ENCODE measurements at regions not wholly inside any gene's neighbourhood (a gene's known extent, or its start where the extent isn't known, plus 50 kb on each side); places are given as distances from the start of the nearest gene placed in this dataset.

DNA sequence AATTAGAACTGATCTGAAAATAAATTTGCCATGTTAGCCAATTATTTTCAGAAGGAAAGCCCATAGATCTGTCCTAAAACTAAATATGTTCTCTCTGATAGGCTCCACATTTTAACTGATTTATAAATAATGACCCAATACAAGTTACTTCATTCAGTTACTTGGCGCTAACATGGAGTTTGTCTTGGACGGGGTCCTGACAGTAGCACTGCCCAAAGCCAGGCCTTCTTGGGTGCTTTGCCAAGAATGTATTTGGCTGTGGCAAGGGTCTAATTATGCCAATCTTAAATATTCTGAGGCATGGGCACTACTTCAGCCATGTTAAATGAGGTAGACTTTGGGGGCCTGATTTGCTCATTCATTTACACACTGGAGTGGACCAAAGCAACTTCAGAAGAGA lies 135.0 kb upstream of the PKDCC start:
- no peak overlapping the region for H3K27ac ChIP-seq (ENCODE audit: insufficient read depth, low read length, poor library complexity, severe bottlenecking)
- no peaks in the 10 kb centered on the region for H3K27me3 ChIP-seq (replicated peaks; ENCODE audit: control insufficient read depth, insufficient read depth, low read length, poor library complexity, severe bottlenecking)
- H3K9me3 ChIP-seq (ENCODE audit: control insufficient read depth, low read length) = no peaks in the 10 kb centered on the region
- H3K36me3 ChIP-seq (ENCODE audit: control insufficient read depth, insufficient read depth, low read length) = no peaks in the 10 kb centered on the region
- no peaks in the 10 kb centered on the region for H3K4me1 ChIP-seq (ENCODE audit: control insufficient read depth, insufficient read depth, low read length, poor library complexity, severe bottlenecking)
- no peak overlapping the region for H3K4me3 ChIP-seq (ENCODE audit: insufficient read depth, low read depth, low read length, poor library complexity, severe bottlenecking)
- no peak for DNase-seq

DNA sequence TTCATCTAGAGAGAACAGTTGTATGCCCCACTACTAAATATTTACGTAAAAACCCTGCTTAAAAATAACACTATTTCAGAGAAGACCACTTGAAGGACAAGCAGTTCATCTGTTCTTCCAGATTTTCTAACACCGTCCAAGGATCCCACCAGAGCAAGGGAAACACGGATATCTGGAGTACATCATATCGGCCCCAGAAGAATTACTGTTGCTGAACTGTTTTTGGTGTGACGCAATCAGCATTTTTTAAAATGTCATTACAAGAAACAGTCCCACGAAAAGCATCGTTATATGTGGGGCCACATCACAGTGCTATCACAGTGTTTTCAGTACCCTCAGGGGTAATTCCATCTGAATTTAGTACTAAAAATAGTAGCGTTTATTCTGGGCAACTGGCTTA lies 134.5 kb upstream of the PKDCC start:
- Histone ChIP-seq H3K4me1 (ENCODE audit: control insufficient read depth, insufficient read depth, low read length, poor library complexity, severe bottlenecking) (no peaks in the 10 kb centered on the region), H3K27me3 (replicated peaks; ENCODE audit: control insufficient read depth, insufficient read depth, low read length, poor library complexity, severe bottlenecking) (no peaks in the 10 kb centered on the region), H3K9me3 (ENCODE audit: control insufficient read depth, low read length) (no peaks in the 10 kb centered on the region), H3K4me3 (ENCODE audit: insufficient read depth, low read depth, low read length, poor library complexity, severe bottlenecking) (no peak overlapping the region), H3K27ac (ENCODE audit: insufficient read depth, low read length, poor library complexity, severe bottlenecking) (no peak overlapping the region), H3K36me3 (ENCODE audit: control insufficient read depth, insufficient read depth, low read length) (no peaks in the 10 kb centered on the region)
- DNase-seq = no peak

GRCh38 chr2:41913921-41914609 lies 133.8 kb upstream of the PKDCC start:
- Histone ChIP-seq H3K27ac (ENCODE audit: insufficient read depth, low read length, poor library complexity, severe bottlenecking) (no peak overlapping the region), H3K9me3 (ENCODE audit: control insufficient read depth, low read length) (no peaks in the 10 kb centered on the region), H3K4me1 (ENCODE audit: control insufficient read depth, insufficient read depth, low read length, poor library complexity, severe bottlenecking) (no peaks in the 10 kb centered on the region), H3K4me3 (ENCODE audit: insufficient read depth, low read depth, low read length, poor library complexity, severe bottlenecking) (no peak overlapping the region), H3K27me3 (replicated peaks; ENCODE audit: control insufficient read depth, insufficient read depth, low read length, poor library complexity, severe bottlenecking) (no peaks in the 10 kb centered on the region), H3K36me3 (ENCODE audit: control insufficient read depth, insufficient read depth, low read length) (no peaks in the 10 kb centered on the region)
- no peak for DNase-seq

DNA sequence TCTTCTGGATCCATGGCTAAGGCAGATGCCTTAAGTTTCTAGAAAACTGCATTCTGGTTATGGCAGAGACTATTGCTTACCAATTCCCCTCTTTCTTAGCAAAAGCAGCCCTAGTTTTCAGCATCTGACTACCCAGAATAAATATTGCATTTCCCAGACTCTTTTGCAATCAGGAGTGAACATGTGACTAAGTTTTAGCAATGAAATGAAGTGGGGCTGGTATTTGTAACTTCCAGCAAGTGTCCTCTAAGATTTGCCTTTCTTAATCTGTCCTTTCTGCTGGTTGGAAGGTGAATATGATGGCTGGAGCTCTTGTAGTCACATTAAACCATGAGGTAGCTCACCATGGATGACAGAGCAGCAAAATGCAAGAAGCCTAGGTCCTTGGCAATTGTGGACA lies 132.9 kb upstream of the PKDCC start:
- Histone ChIP-seq H3K27me3 (replicated peaks; ENCODE audit: control insufficient read depth, insufficient read depth, low read length, poor library complexity, severe bottlenecking) (no peaks in the 10 kb centered on the region), H3K4me3 (ENCODE audit: insufficient read depth, low read depth, low read length, poor library complexity, severe bottlenecking) (no peak overlapping the region), H3K36me3 (ENCODE audit: control insufficient read depth, insufficient read depth, low read length) (no peaks in the 10 kb centered on the region), H3K9me3 (ENCODE audit: control insufficient read depth, low read length) (no peaks in the 10 kb centered on the region), H3K4me1 (ENCODE audit: control insufficient read depth, insufficient read depth, low read length, poor library complexity, severe bottlenecking) (no peaks in the 10 kb centered on the region), H3K27ac (ENCODE audit: insufficient read depth, low read length, poor library complexity, severe bottlenecking) (no peak overlapping the region)
- no peak for DNase-seq

DNA sequence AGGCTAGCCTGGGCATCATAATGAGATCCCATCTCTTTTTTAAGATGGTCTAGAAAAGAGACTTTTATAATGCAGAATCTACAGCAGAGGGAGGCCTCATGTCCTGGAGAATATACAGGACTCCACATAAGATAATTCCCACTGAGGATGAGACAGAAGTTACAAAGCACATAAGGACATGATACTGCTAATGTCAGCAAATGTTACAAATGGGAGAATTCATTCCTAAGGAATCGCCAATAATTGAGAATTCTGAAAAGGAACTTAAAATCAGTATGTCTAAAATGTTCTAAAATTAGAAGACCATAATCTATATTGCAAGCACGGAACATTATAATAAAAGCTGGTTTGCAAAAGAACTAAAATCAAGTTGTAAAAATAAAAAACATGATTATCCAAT lies 131.6 kb upstream of the PKDCC start:
- Histone ChIP-seq H3K9me3 (ENCODE audit: control insufficient read depth, low read length) (no peaks in the 10 kb centered on the region), H3K4me1 (ENCODE audit: control insufficient read depth, insufficient read depth, low read length, poor library complexity, severe bottlenecking) (no peaks in the 10 kb centered on the region), H3K4me3 (ENCODE audit: insufficient read depth, low read depth, low read length, poor library complexity, severe bottlenecking) (no peak overlapping the region), H3K27me3 (replicated peaks; ENCODE audit: control insufficient read depth, insufficient read depth, low read length, poor library complexity, severe bottlenecking) (no peaks in the 10 kb centered on the region), H3K27ac (ENCODE audit: insufficient read depth, low read length, poor library complexity, severe bottlenecking) (no peak overlapping the region), H3K36me3 (ENCODE audit: control insufficient read depth, insufficient read depth, low read length) (no peaks in the 10 kb centered on the region)
- DNase-seq = no peak

DNA sequence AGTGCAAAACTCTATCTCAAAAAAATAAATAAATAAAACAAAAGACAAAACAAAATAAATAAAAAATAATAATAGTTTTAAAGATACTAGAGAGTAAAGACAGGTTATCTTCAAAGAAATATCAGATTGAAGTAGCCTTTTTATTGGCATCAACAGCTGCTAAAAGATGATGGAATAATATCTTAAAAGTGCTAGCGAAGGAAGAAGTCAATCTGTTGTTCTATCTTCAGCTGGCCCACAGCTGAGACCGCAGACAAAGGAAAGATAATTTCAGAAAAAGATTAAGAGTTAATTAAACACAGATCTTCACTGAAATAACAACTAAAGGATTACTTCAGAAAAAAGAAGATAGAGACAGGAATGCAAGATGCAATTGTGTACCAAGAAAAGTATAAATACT lies 130.2 kb upstream of the PKDCC start:
- no peaks in the 10 kb centered on the region for H3K27me3 ChIP-seq (replicated peaks; ENCODE audit: control insufficient read depth, insufficient read depth, low read length, poor library complexity, severe bottlenecking)
- no peaks in the 10 kb centered on the region for H3K36me3 ChIP-seq (ENCODE audit: control insufficient read depth, insufficient read depth, low read length)
- no peak overlapping the region for H3K4me3 ChIP-seq (ENCODE audit: insufficient read depth, low read depth, low read length, poor library complexity, severe bottlenecking)
- H3K9me3 ChIP-seq (ENCODE audit: control insufficient read depth, low read length) = no peaks in the 10 kb centered on the region
- no peaks in the 10 kb centered on the region for H3K4me1 ChIP-seq (ENCODE audit: control insufficient read depth, insufficient read depth, low read length, poor library complexity, severe bottlenecking)
- H3K27ac ChIP-seq (ENCODE audit: insufficient read depth, low read length, poor library complexity, severe bottlenecking) = no peak overlapping the region
- no peak for DNase-seq

GRCh38 chr2:41919135-41919534 lies 128.7 kb upstream of the PKDCC start:
- no peak for DNase-seq
- H3K27me3 ChIP-seq (replicated peaks; ENCODE audit: control insufficient read depth, insufficient read depth, low read length, poor library complexity, severe bottlenecking) = no peaks in the 10 kb centered on the region
- no peaks in the 10 kb centered on the region for H3K9me3 ChIP-seq (ENCODE audit: control insufficient read depth, low read length)
- H3K4me1 ChIP-seq (ENCODE audit: control insufficient read depth, insufficient read depth, low read length, poor library complexity, severe bottlenecking) = no peaks in the 10 kb centered on the region
- no peak overlapping the region for H3K27ac ChIP-seq (ENCODE audit: insufficient read depth, low read length, poor library complexity, severe bottlenecking)
- no peaks in the 10 kb centered on the region for H3K36me3 ChIP-seq (ENCODE audit: control insufficient read depth, insufficient read depth, low read length)
- H3K4me3 ChIP-seq (ENCODE audit: insufficient read depth, low read depth, low read length, poor library complexity, severe bottlenecking) = no peak overlapping the region

GRCh38 chr2:41920181-41920580 lies 127.6 kb upstream of the PKDCC start:
- Histone ChIP-seq H3K27ac (ENCODE audit: insufficient read depth, low read length, poor library complexity, severe bottlenecking) (no peak overlapping the region), H3K4me1 (ENCODE audit: control insufficient read depth, insufficient read depth, low read length, poor library complexity, severe bottlenecking) (no peaks in the 10 kb centered on the region), H3K27me3 (replicated peaks; ENCODE audit: control insufficient read depth, insufficient read depth, low read length, poor library complexity, severe bottlenecking) (no peaks in the 10 kb centered on the region), H3K4me3 (ENCODE audit: insufficient read depth, low read depth, low read length, poor library complexity, severe bottlenecking) (no peak overlapping the region), H3K36me3 (ENCODE audit: control insufficient read depth, insufficient read depth, low read length) (no peaks in the 10 kb centered on the region), H3K9me3 (ENCODE audit: control insufficient read depth, low read length) (no peaks in the 10 kb centered on the region)
- DNase-seq = no peak

GRCh38 chr2:41920812-41921211 lies 127.0 kb upstream of the PKDCC start:
- no peak for DNase-seq

DNA sequence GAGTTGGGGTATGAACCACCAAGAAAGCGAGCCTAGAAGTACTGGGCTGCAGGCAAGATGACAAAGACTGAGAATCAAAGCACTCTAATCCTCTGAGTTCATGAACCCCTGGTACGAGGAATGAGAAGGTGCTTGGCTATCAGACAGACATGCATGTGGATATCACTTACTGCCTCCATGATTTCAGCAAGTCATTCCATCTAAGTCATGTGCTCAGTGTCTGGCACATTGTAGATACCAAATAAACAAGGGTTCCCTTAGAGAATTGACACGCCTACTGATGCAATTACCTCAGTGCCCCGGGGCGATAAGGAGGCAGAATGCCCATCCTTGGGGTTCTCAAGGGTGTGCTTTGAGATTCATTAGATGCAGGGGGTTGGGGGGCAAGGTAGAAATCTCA lies 125.6 kb upstream of the PKDCC start:
- no peak for DNase-seq
- no peak overlapping the region for H3K27ac ChIP-seq (ENCODE audit: insufficient read depth, low read length, poor library complexity, severe bottlenecking)

More at GRCh38 chr2:41920812-41921211, 127.0 kb upstream of the PKDCC start:
- no peak overlapping the region for H3K27ac ChIP-seq (ENCODE audit: insufficient read depth, low read length, poor library complexity, severe bottlenecking)
- no peaks in the 10 kb centered on the region for H3K36me3 ChIP-seq (ENCODE audit: control insufficient read depth, insufficient read depth, low read length)
- H3K4me3 ChIP-seq (ENCODE audit: insufficient read depth, low read depth, low read length, poor library complexity, severe bottlenecking) = no peak overlapping the region
- H3K4me1 ChIP-seq (ENCODE audit: control insufficient read depth, insufficient read depth, low read length, poor library complexity, severe bottlenecking) = no peaks in the 10 kb centered on the region
- no peaks in the 10 kb centered on the region for H3K27me3 ChIP-seq (replicated peaks; ENCODE audit: control insufficient read depth, insufficient read depth, low read length, poor library complexity, severe bottlenecking)
- H3K9me3 ChIP-seq (ENCODE audit: control insufficient read depth, low read length) = no peaks in the 10 kb centered on the region

More for the DNA sequence above, 125.6 kb upstream of the PKDCC start:
- Histone ChIP-seq H3K4me3 (ENCODE audit: insufficient read depth, low read depth, low read length, poor library complexity, severe bottlenecking) (no peak overlapping the region), H3K36me3 (ENCODE audit: control insufficient read depth, insufficient read depth, low read length) (no peaks in the 10 kb centered on the region), H3K4me1 (ENCODE audit: control insufficient read depth, insufficient read depth, low read length, poor library complexity, severe bottlenecking) (no peaks in the 10 kb centered on the region), H3K27me3 (replicated peaks; ENCODE audit: control insufficient read depth, insufficient read depth, low read length, poor library complexity, severe bottlenecking) (no peaks in the 10 kb centered on the region), H3K9me3 (ENCODE audit: control insufficient read depth, low read length) (no peaks in the 10 kb centered on the region)

Measured in effector memory CD4-positive, alpha-beta T cell (primary cell).